Glomerular visceral epithelial cell (primary cell): ENCODE measurements at regions not wholly inside any gene's neighbourhood (a gene's known extent, or its start where the extent isn't known, plus 50 kb on each side); places are given as distances from the start of the nearest gene placed in this dataset.

Experiments used
- DNase-seq: peaks from one replicate; pipeline ENCODE4 v3.0.0-alpha.2; 2016; ENCODE audit errors: extremely low spot score

- peak; percentile 94 for DNase-seq
Observed at GRCh38 chr5:109468737-109469420, 59.1 kb upstream of the PJA2 start.

- DNase-seq = no peak
Observed at GRCh38 chr5:109468288-109468676, 58.5 kb upstream of the PJA2 start.

GRCh38 chr5:109467058-109467457 lies 57.3 kb upstream of the PJA2 start:
- no peak for DNase-seq
